IPS DF 6.9 (cell line): ENCODE measurements at regions not wholly inside any gene's neighbourhood (a gene's known extent, or its start where the extent isn't known, plus 50 kb on each side); places are given as distances from the start of the nearest gene placed in this dataset.

Experiments
- DNase-seq: peaks from one replicate; pipeline ENCODE4 v3.0.0-alpha.2; 2013; ENCODE audit warnings: low read depth, low spot score
- H3K27ac ChIP-seq: one replicate; pipeline ENCODE4 v1.5.1; 2013; ENCODE audit warnings: low read length, control low read depth
- H3K27me3 ChIP-seq: 2 replicates; pipeline ENCODE4 v1.6.1; 2013; ENCODE audit warnings: mild to moderate bottlenecking, low read length; ENCODE audit not compliant: control insufficient read depth, insufficient read depth
- H3K36me3 ChIP-seq: 2 replicates; pipeline ENCODE4 v1.6.1; 2013; ENCODE audit warnings: low read length; ENCODE audit not compliant: control insufficient read depth, insufficient read depth
- H3K4me1 ChIP-seq: 2 replicates; pipeline ENCODE4 v1.6.1; 2013; ENCODE audit warnings: low read length; ENCODE audit not compliant: control insufficient read depth, insufficient read depth
- H3K4me3 ChIP-seq: 2 replicates; pipeline ENCODE4 v1.5.1; 2013; ENCODE audit warnings: mild to moderate bottlenecking, low read length
- H3K9me3 ChIP-seq: 2 replicates; pipeline ENCODE4 v1.6.1; 2013; ENCODE audit warnings: low read length, inconsistent platforms; ENCODE audit not compliant: control insufficient read depth, insufficient read depth
- WGBS: extraction: QIAGEN DNeasy Blood & Tissue Kit; methylation state at CpG from one replicate; pipeline ENCODE4 v1.1.7; 2013; ENCODE audit warnings: mixed read lengths, missing lambda C conversion rate; ENCODE audit not compliant: insufficient read length, insufficient coverage; 5-methylcytosine and 5-hydroxymethylcytosine counted together

DNA sequence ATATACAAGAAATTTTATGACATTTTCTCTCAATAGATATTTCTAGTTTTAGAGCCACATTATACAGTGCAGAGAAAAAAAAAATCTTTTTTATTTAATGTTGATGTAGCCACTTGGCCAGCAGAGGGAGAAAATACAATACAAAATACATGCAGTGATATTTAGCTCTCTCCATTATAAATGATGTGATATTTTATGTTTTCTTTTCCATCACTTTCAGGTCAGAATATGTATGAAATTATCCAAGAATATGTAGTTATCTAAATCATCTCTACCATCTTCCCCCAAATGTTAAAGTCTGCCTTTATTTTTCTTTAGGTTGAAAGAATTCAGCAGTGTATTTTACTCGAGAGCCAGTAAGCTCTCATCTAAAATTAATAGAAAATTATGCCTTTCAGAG, 533.6 kb upstream of the FSHR start:
- WGBS: no CpG with 5 or more reads among the region's 1 CpG
- no peak for DNase-seq
- no peaks in the 10 kb centered on the region for H3K27me3 ChIP-seq
- H3K9me3 ChIP-seq: no peaks in the 10 kb centered on the region
- no peaks in the 10 kb centered on the region for H3K4me1 ChIP-seq
- H3K4me3 ChIP-seq: no peak overlapping the region
- no peaks in the 10 kb centered on the region for H3K36me3 ChIP-seq
- H3K27ac ChIP-seq: no peak overlapping the region

DNA sequence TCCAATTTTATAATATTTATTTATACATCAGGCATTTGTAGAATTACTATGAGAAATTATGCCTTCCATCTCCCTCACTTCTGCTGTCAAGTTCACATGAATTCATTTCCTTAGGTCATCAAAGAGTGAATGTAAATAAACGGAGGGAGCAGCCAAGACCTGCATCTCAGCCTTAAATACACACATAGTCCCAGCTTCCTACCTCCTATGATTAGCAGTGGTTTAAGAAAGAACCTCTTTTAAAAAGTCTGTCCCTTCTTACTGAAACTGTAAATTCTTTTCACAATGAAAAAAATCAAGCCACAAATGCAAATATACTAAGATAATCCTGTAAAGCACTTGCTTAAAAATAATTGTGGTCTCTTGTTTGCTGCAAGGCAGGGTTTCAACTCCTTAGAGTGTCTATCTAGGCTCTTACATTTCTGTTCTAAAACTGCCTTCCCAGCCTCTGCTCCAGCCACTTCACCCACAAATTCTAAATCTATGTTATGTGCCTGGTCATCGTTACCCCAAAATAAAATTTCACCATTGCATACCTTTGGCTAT, 532.7 kb upstream of the FSHR start:
- Histone ChIP-seq H3K36me3 (no peaks in the 10 kb centered on the region), H3K4me1 (no peaks in the 10 kb centered on the region), H3K9me3 (no peaks in the 10 kb centered on the region), H3K27ac (no peak overlapping the region), H3K4me3 (no peak overlapping the region), H3K27me3 (no peaks in the 10 kb centered on the region)
- no CpG with 5 or more reads among the region's 2 CpGs for WGBS
- no peak for DNase-seq

- H3K27ac ChIP-seq: no peak overlapping the region
- no peaks in the 10 kb centered on the region for H3K4me1 ChIP-seq
- H3K9me3 ChIP-seq: no peaks in the 10 kb centered on the region
- DNase-seq: peak; percentile 11
- no CpG with 5 or more reads among the region's 2 CpGs for WGBS
- no peak overlapping the region for H3K4me3 ChIP-seq
- H3K27me3 ChIP-seq: no peaks in the 10 kb centered on the region
- no peaks in the 10 kb centered on the region for H3K36me3 ChIP-seq
Measured at GRCh38 chr2:49686291-49686690, 532.0 kb upstream of the FSHR start.

DNA sequence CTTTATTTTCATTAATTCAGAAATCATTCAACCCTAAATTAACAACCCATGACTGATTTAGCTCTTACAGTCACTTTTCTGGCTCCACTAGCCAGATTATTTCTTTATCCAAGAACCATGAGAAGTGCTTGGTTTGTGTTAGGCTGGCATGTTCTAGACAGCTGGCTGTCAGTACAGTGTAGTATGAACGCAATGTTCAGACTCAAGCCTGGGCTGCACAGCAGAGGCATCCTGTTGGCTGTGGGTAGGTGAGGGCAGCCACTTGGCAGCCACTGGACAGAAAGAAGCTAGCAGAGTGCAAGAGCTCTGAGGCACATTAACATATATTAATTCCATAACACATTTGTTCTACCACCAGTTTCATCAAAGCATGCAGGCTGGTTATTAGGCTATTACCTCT, 522.9 kb upstream of the FSHR start:
- no peaks in the 10 kb centered on the region for H3K27me3 ChIP-seq
- WGBS: no CpG with 5 or more reads among the region's 1 CpG
- no peak for DNase-seq
- no peak overlapping the region for H3K27ac ChIP-seq
- no peak overlapping the region for H3K4me3 ChIP-seq
- H3K4me1 ChIP-seq: no peaks in the 10 kb centered on the region
- H3K9me3 ChIP-seq: no peaks in the 10 kb centered on the region
- no peaks in the 10 kb centered on the region for H3K36me3 ChIP-seq

DNA sequence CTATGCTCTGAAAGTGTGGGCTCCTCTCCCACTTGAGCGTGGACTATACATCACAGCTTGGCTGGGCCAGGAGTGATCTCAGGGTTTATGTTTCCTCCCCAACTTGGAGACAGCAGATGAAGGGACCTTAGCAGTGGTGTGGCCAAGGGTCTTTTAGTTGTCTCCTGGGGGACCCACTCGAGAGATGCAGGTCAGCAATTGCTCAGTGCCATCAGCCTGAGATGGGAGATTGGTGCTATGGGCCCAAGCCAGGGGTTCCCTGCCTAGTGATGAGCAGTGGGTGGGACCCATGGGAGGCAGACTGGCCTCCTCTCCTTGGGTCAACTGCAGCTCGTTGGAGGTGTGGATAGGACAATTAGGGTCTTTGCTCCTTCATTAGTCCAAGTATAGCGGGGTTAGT, 510.5 kb upstream of the FSHR start:
- Histone ChIP-seq H3K27me3 (no peaks in the 10 kb centered on the region), H3K4me3 (no peak overlapping the region), H3K27ac (no peak overlapping the region), H3K36me3 (no peaks in the 10 kb centered on the region), H3K4me1 (no peaks in the 10 kb centered on the region), H3K9me3 (no peaks in the 10 kb centered on the region)
- no CpG with 5 or more reads among the region's 4 CpGs for WGBS
- no peak for DNase-seq

DNA sequence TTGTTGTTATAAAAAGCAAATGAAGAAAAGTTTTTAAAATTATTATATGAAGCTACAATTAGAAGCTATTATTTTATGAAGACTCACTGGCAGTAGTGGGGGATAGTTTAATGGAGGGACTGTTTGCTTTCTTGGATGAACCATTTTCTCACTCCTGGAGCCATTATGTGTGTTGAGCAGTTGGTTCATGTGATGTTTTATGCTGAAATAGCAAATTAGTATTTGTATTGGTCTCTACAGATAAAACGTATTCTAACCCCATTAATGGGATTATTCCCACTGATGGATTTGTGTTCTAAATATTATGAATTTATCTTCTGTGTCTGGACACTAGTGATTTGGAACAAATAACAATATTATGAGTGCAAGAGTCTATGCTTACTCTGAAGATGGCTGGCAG, 507.5 kb upstream of the FSHR start:
- no peak overlapping the region for H3K4me3 ChIP-seq
- H3K4me1 ChIP-seq: no peaks in the 10 kb centered on the region
- H3K27me3 ChIP-seq: no peaks in the 10 kb centered on the region
- WGBS: no CpG with 5 or more reads among the region's 1 CpG
- H3K9me3 ChIP-seq: no peaks in the 10 kb centered on the region
- DNase-seq: no peak
- H3K27ac ChIP-seq: no peak overlapping the region
- no peaks in the 10 kb centered on the region for H3K36me3 ChIP-seq

DNA sequence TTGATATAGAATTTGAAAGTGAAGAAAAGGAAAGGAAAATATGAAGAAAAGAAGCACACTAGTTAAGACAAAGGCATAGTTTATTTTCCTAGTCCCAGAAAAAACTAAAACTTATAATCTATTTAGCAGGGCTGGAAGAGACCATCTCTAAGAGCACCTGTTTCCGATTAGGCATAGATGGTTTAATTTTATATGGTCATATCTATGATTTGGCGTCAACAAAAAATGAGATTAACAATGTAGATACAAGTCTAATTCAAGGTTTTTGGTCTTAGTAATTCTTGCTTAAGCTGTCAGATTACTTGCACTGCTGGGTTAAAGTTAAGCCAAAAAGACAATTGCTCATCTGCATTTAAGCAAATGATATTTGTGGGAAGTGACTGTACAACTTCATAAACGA, 502.5 kb upstream of the FSHR start:
- no peaks in the 10 kb centered on the region for H3K27me3 ChIP-seq
- no CpG with 5 or more reads among the region's 3 CpGs for WGBS
- no peaks in the 10 kb centered on the region for H3K4me1 ChIP-seq
- H3K9me3 ChIP-seq: no peaks in the 10 kb centered on the region
- no peak overlapping the region for H3K27ac ChIP-seq
- no peaks in the 10 kb centered on the region for H3K36me3 ChIP-seq
- H3K4me3 ChIP-seq: no peak overlapping the region
- no peak for DNase-seq

GRCh38 chr2:49643149-49643548, 488.8 kb upstream of the FSHR start:
- Histone ChIP-seq H3K36me3 (no peaks in the 10 kb centered on the region), H3K27me3 (no peaks in the 10 kb centered on the region), H3K27ac (no peak overlapping the region), H3K4me1 (peaks cover 2% of the 10 kb centered on the region; the same call in 1 of the 2 replicates), H3K9me3 (no peaks in the 10 kb centered on the region), H3K4me3 (no peak overlapping the region)
- WGBS: no CpG with 5 or more reads among the region's 2 CpGs
- no peak for DNase-seq

DNA sequence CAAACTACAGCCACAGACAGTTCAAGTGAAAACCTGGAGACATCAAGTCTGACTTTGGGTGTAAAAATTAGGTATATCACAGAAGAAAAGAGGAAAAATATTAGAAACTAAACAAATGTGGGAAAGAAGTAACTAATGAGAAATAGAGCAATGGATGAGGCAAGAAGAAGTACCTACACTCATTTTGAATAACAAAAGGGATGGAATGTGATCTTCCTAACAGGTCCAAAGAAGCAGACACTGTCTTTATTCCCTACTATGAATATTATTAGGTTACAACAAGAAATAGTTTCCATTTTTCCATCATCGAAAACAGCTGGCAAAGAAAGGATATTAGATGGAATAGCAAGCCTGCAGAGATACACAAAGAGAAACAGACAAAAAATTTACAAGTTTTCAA, 486.3 kb upstream of the FSHR start:
- H3K4me1 ChIP-seq: peaks cover 2% of the 10 kb centered on the region; the same call in 1 of the 2 replicates
- H3K36me3 ChIP-seq: no peaks in the 10 kb centered on the region
- WGBS: no CpG with 5 or more reads among the region's 1 CpG
- no peak overlapping the region for H3K4me3 ChIP-seq
- no peak for DNase-seq
- H3K27ac ChIP-seq: no peak overlapping the region
- H3K27me3 ChIP-seq: no peaks in the 10 kb centered on the region
- H3K9me3 ChIP-seq: no peaks in the 10 kb centered on the region

GRCh38 chr2:49621016-49621415, 466.7 kb upstream of the FSHR start:
- Histone ChIP-seq H3K4me3 (no peak overlapping the region), H3K36me3 (no peaks in the 10 kb centered on the region), H3K4me1 (no peaks in the 10 kb centered on the region), H3K27me3 (no peaks in the 10 kb centered on the region), H3K27ac (no peak overlapping the region), H3K9me3 (no peaks in the 10 kb centered on the region)
- WGBS: no CpG with 5 or more reads among the region's 2 CpGs
- no peak for DNase-seq

GRCh38 chr2:49619804-49620203, 465.5 kb upstream of the FSHR start:
- no peaks in the 10 kb centered on the region for H3K9me3 ChIP-seq
- peak; percentile 18 for DNase-seq
- no peak overlapping the region for H3K27ac ChIP-seq
- H3K4me3 ChIP-seq: no peak overlapping the region
- no peaks in the 10 kb centered on the region for H3K27me3 ChIP-seq
- WGBS: no CpG with 5 or more reads among the region's 3 CpGs
- H3K36me3 ChIP-seq: no peaks in the 10 kb centered on the region
- no peaks in the 10 kb centered on the region for H3K4me1 ChIP-seq
